HepG2 (cell line): ENCODE measurements at regions not wholly inside any gene's neighbourhood (a gene's known extent, or its start where the extent isn't known, plus 50 kb on each side); places are given as distances from the start of the nearest gene placed in this dataset.
A peak's percentile ranks its signal among the peaks of the same experiment; 100 is the strongest.

Experiments
- ATAC-seq: fragments of 200-7000 bp; cut with Tn5 transposase; 3 replicates; pipeline ENCODE4 v1.9.1; 2020; ENCODE audit warnings: mild to moderate bottlenecking, moderate library complexity
- BruUV-seq: library from RNA; stranded (reverse); fragments of 400-500 nt; replicated peaks from 2 replicates; lab custom pipeline; 2021; lab: Mats Ljungman, UMichigan
- CTCF ChIA-PET: fragments of 300-600 bp; formaldehyde crosslinking; extraction: SDS; loops from one replicate; lab custom pipeline; 2021; ENCODE audit warnings: low total read pairs, inconsistent platforms, low intra/inter-chr PET ratio; lab: Yijun Ruan, JAX
- POLR2A ChIA-PET: fragments of 350-600 bp; sonication (Branson Sonifier 250); formaldehyde crosslinking; loops from one replicate; lab custom pipeline; 2020; ENCODE audit warnings: antibody characterized with exemption, inconsistent platforms; lab: Yijun Ruan, JAX
- DNase-seq: peaks from one replicate; pipeline ENCODE4 v3.0.0-alpha.2; 2015; ENCODE audit warnings: low spot score
- FAIRE-seq: peaks from 3 replicates; lab custom pipeline; 2011; peaks lifted over from hg19 to GRCh38; lab: Jason Lieb, UNC
- H2AFZ ChIP-seq: one replicate; pipeline ENCODE4 v1.6.1; 2011; ENCODE audit warnings: low read length, inconsistent platforms
- H3K27ac ChIP-seq: fragments of 300-600 bp; 3 replicates; pipeline ENCODE4 v1.8.0; 2011; ENCODE audit warnings: mixed run types, mild to moderate bottlenecking, mixed read lengths, low read length, inconsistent platforms; ENCODE audit not compliant: insufficient read depth; ENCODE audit errors: extremely low read length
- H3K27me3 ChIP-seq, 2 experiments: fragments of 200-600 bp in 1 of 2; 2 replicates in 1 of 2; 3 replicates in 1 of 2; pipeline versions ENCODE4 v1.6.0 to v1.8.0; 2011; ENCODE audit warnings: low read length in 2 of 2, mild to moderate bottlenecking in 2 of 2, moderate library complexity in 2 of 2, inconsistent platforms in 1 of 2; ENCODE audit not compliant: insufficient read depth in 2 of 2, control insufficient read depth in 1 of 2
- H3K36me3 ChIP-seq, 2 experiments: fragments of 200-600 bp in 1 of 2; replicated peaks in 1 of 2; 2 replicates in 1 of 2; 3 replicates in 1 of 2; pipeline versions ENCODE4 v1.5.1 to v1.8.0; 2011; ENCODE audit warnings: low read length in 2 of 2, inconsistent platforms in 1 of 2; ENCODE audit not compliant: insufficient read depth in 2 of 2, control insufficient read depth in 1 of 2
- H3K4me1 ChIP-seq: 2 replicates; pipeline ENCODE4 v1.5.1; 2012; ENCODE audit warnings: low read length, inconsistent platforms; ENCODE audit not compliant: insufficient read depth
- H3K4me2 ChIP-seq: 2 replicates; pipeline ENCODE4 v1.6.0; 2011; ENCODE audit warnings: low read depth, low read length, inconsistent platforms
- H3K4me3 ChIP-seq, 3 experiments: fragments of 200-600 bp in 1 of 3; sonication (generic), shearing (Covaris generic) in 1 of 3; replicated peaks in 1 of 3; 2 replicates each; pipeline ENCODE4 v1.5.1; 2011 to 2016; ENCODE audit warnings: low read length in 3 of 3, inconsistent platforms in 2 of 3, low read depth in 2 of 3, mild to moderate bottlenecking in 2 of 3, control low read depth in 1 of 3, mixed read lengths in 1 of 3; ENCODE audit not compliant: insufficient read depth in 1 of 3
- H3K79me2 ChIP-seq: one replicate; pipeline ENCODE4 v1.6.1; 2011; ENCODE audit warnings: low read length, inconsistent platforms; ENCODE audit not compliant: insufficient read depth
- H3K9ac ChIP-seq: 2 replicates; pipeline ENCODE4 v1.6.0; 2011; ENCODE audit warnings: mild to moderate bottlenecking, low read depth, low read length, inconsistent platforms; ENCODE audit not compliant: insufficient read depth
- H3K9me3 ChIP-seq: 2 replicates; pipeline ENCODE4 v1.5.1; 2012; ENCODE audit warnings: mild to moderate bottlenecking, low read length
- H4K20me1 ChIP-seq: 2 replicates; pipeline ENCODE4 v1.6.0; 2011; ENCODE audit warnings: inconsistent platforms, mild to moderate bottlenecking, low read length, moderate library complexity; ENCODE audit not compliant: insufficient read depth
- FOXP1 ChIP-seq, 2 experiments: fragments of 450-650 bp in 1 of 2; IDR thresholded peaks; 2 replicates each; pipeline ENCODE4 v1.6.1; 2017 to 2018; ENCODE audit warnings: antibody characterized with exemption in 1 of 2
- KLF13 ChIP-seq: sonication (generic); formaldehyde crosslinking; IDR thresholded peaks from 2 replicates; pipeline ENCODE4 v1.4.0; 2020; ENCODE audit warnings: mild to moderate bottlenecking, missing genetic modification reagents
- MNT ChIP-seq: fragments of 450-650 bp; IDR thresholded peaks from 2 replicates; pipeline ENCODE4 v1.6.1; 2016
- ZFP82 ChIP-seq: sonication (generic); formaldehyde crosslinking; IDR thresholded peaks from 2 replicates; pipeline ENCODE4 v1.5.1; 2020; ENCODE audit warnings: mild to moderate bottlenecking, missing genetic modification reagents, borderline replicate concordance
- ZNF468 ChIP-seq: sonication (generic); formaldehyde crosslinking; IDR thresholded peaks from 2 replicates; pipeline ENCODE4 v1.8.0; 2022; ENCODE audit warnings: mild to moderate bottlenecking, moderate library complexity, missing genetic modification reagents
- ZNF614 ChIP-seq: IDR thresholded peaks from 2 replicates; pipeline ENCODE4 v1.6.1; 2018; ENCODE audit warnings: missing biosample characterization, missing genetic modification reagents, inconsistent platforms, borderline replicate concordance
- ZNF704 ChIP-seq: sonication (generic); formaldehyde crosslinking; IDR thresholded peaks from 2 replicates; pipeline ENCODE4 v1.8.1; 2023; ENCODE audit warnings: mild to moderate bottlenecking, inconsistent platforms, moderate library complexity, missing genetic modification reagents, borderline replicate concordance
- WGBS: methylation state at CpG from one replicate; pipeline ENCODE4 v1.1.6; 2017; ENCODE audit warnings: low lambda C conversion rate; 5-methylcytosine and 5-hydroxymethylcytosine counted together
- in situ Hi-C: cut with HindIII; loops from 2 replicates; pipeline ENCODE4 v1.10.0; 2017; ENCODE audit warnings: low pct_unique_long_range_greater_than_20kb; ENCODE audit not compliant: extremely low pct_ligation_motif_present
- intact Hi-C: fragments of 100-400 bp; cut with micrococcal nuclease; formaldehyde crosslinking; loops from one replicate; pipeline ENCODE4 v1.10.0; 2022; ENCODE audit not compliant: unreplicated experiment

GRCh38 chr3:181402347-181402746 is 309.4 kb upstream of the SOX2 start:
- no peaks in the 10 kb centered on the region for H3K4me1 ChIP-seq
- ChIA-PET POLR2A (no interaction called here), CTCF (no interaction called here)
- no peaks in the 10 kb centered on the region for H3K27me3 ChIP-seq
- intact Hi-C loops, result no loop called here
- in situ Hi-C loops, result no loop called here
- H3K9ac ChIP-seq, result no peak overlapping the region
- no TSS peak for BruUV-seq
- H3K27ac ChIP-seq, result no peak overlapping the region
- H3K4me2 ChIP-seq, result no peak overlapping the region
- FAIRE-seq (no peak), ATAC-seq (no peak), DNase-seq (no peak)
- no peaks in the 10 kb centered on the region for H4K20me1 ChIP-seq
- no peak overlapping the region for H2AFZ ChIP-seq
- WGBS, result 0% methylated on average over 3 of the region's 3 CpGs
- no peak overlapping the region for H3K4me3 ChIP-seq
- no peaks in the 10 kb centered on the region for H3K36me3 ChIP-seq
- no peaks in the 10 kb centered on the region for H3K9me3 ChIP-seq
- TF ChIP-seq ZNF468 (no peak), FOXP1 (IDR thresholded peaks at IDR 0.05) (no peak), FOXP1 (CRISPR knock-in tag; IDR thresholded peaks at IDR 0.05) (no peak), ZNF614 (CRISPR knock-in tag) (no peak)
- H3K79me2 ChIP-seq, result no peaks in the 10 kb centered on the region

- H3K4me1 ChIP-seq, result no peaks in the 10 kb centered on the region
- no peak overlapping the region for H3K27ac ChIP-seq
- ChIA-PET CTCF (no interaction called here), POLR2A (no interaction called here)
- H3K4me2 ChIP-seq, result no peak overlapping the region
- DNase-seq (no peak), ATAC-seq (no peak), FAIRE-seq (no peak)
- no peaks in the 10 kb centered on the region for H3K9me3 ChIP-seq
- H3K27me3 ChIP-seq, result no peaks in the 10 kb centered on the region
- TF ChIP-seq ZNF704, result no peak
- no peak for TF ChIP-seq KLF13 (CRISPR knock-in tag)
- peak; percentile 91 for TF ChIP-seq MNT
- TF ChIP-seq ZFP82 (CRISPR knock-in tag), result no peak
- H2AFZ ChIP-seq, result no peak overlapping the region
- intact Hi-C loops (no loop called here), in situ Hi-C loops (no loop called here)
- H3K4me3 ChIP-seq, result no peak overlapping the region
- H4K20me1 ChIP-seq, result no peaks in the 10 kb centered on the region
- H3K79me2 ChIP-seq, result no peaks in the 10 kb centered on the region
- no peak overlapping the region for H3K9ac ChIP-seq
- no TSS peak for BruUV-seq
- H3K36me3 ChIP-seq, result no peaks in the 10 kb centered on the region
Observed at GRCh38 chr3:181384970-181385369, 326.8 kb upstream of the SOX2 start.
